ENCODE measurements at regions not wholly inside any gene's neighbourhood (a gene's known extent, or its start where the extent isn't known, plus 50 kb on each side); places are given as distances from the start of the nearest gene placed in this dataset.

GRCh38 chr20:19935842-19936241, 81.3 kb upstream of the NAA20 start:
- POLR2A ChIA-PET (ENCODE audit: unreplicated experiment) = interaction anchor here (0.6 to 1.5 kb wide), 3 partner anchors 26 to 123 kb away, joined by 4 to 12 read pairs (median 4); no protein-coding TSS in a partner anchor
- Histone ChIP-seq H3K9me3 (ENCODE audit: insufficient read depth, low read depth) (no peaks in the 10 kb centered on the region), H2AFZ (no peak overlapping the region), H3K4me2 (peak overlapping the region; percentile 79), H3K79me2 (ENCODE audit: low read depth) (no peaks in the 10 kb centered on the region), H3K27me3 (ENCODE audit: insufficient read depth, low read depth) (no peaks in the 10 kb centered on the region), H3K4me1 (replicated peaks; ENCODE audit: insufficient read depth) (peaks cover 32% of the 10 kb centered on the region), H3F3A (ENCODE audit: insufficient read depth, low read depth) (peaks cover 27% of the 10 kb centered on the region), H4K20me1 (ENCODE audit: insufficient read depth) (no peaks in the 10 kb centered on the region), H3K9me2 (ENCODE audit: insufficient read depth) (no peaks in the 10 kb centered on the region), H3K36me3 (ENCODE audit: low read depth) (no peaks in the 10 kb centered on the region), H3K4me3 (peak overlapping the region; percentile 9; the same call in 1 of the 2 replicates), H3K27ac (peak overlapping the region; percentile 86)
- BruUV-seq (replicated peaks) = no TSS peak
- TF ChIP-seq CTCF (conservative IDR thresholded peaks at IDR 0.05) = no peak
- no peak for TF ChIP-seq EZH2 (IDR thresholded peaks at IDR 0.05; ENCODE audit: low read depth)
- CTCF ChIA-PET = interaction anchor here (0.8 to 1.3 kb wide), 2 partner anchors 41 to 53 kb away, joined by 3 to 8 read pairs; no protein-coding TSS in a partner anchor
- peak; percentile 79 to 81 for DNase-seq
- intact Hi-C loops (cut with micrococcal nuclease; ENCODE audit: unreplicated experiment) = loop anchor here (2.0 kb wide), 3 partner anchors 39 to 57 kb away; no protein-coding TSS in a partner anchor

DNA sequence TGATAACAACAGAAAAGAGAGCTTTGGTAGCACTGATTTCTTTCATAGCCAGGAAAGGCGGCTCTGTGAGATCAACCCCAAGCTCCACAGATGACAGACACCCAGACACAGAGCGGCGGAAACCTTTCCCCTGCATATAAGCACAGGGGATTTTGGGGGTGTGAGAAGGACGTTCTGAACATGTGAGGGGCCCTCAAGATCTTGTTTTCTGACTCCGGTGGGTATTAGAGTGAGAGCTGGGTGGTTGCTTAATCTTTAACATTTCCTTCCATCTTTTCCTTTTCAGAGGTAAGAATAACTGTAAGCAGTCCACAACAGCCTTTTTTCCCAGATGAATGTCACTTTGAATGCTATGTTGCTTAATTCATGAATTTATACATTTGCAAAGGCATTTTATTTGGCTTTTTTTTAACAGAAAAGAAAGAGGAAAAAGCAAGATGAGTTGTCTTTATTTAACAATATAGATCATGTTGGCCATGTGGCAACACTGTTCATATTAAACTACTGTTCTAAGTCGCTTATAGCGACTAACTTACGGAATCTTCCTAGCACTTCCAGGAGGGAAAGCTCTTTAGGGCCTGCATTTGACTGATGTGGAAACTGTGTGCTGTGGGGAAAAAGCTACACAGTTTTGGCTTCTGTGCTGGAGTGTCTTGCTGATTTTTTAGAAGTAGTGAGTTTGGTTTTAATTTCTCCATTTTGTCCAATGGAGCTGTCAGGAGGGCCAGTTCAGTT, 80.5 kb upstream of the NAA20 start:
- H3K4me3 ChIP-seq = peak overlapping the region; percentile 9; the same call in 1 of the 2 replicates
- H3K9me2 ChIP-seq (ENCODE audit: insufficient read depth) = no peaks in the 10 kb centered on the region
- DNase-seq = no peak
- H3K27ac ChIP-seq = peak overlapping the region; percentile 86
- no peaks in the 10 kb centered on the region for H3K36me3 ChIP-seq (ENCODE audit: low read depth)
- no peaks in the 10 kb centered on the region for H3K9me3 ChIP-seq (ENCODE audit: insufficient read depth, low read depth)
- H3K27me3 ChIP-seq (ENCODE audit: insufficient read depth, low read depth) = no peaks in the 10 kb centered on the region
- H3K4me1 ChIP-seq (replicated peaks; ENCODE audit: insufficient read depth) = peaks cover 32% of the 10 kb centered on the region
- BruUV-seq (replicated peaks) = no TSS peak
- no peak for TF ChIP-seq CTCF (conservative IDR thresholded peaks at IDR 0.05)
- TF ChIP-seq EZH2 (IDR thresholded peaks at IDR 0.05; ENCODE audit: low read depth) = no peak
- POLR2A ChIA-PET (ENCODE audit: unreplicated experiment) = interaction anchor here (0.6 kb wide), 2 partner anchors 25 to 62 kb away, joined by 4 to 5 read pairs; no protein-coding TSS in a partner anchor
- intact Hi-C loops (cut with micrococcal nuclease; ENCODE audit: unreplicated experiment) = loop anchor here (2.0 kb wide), 1 partner anchor 38 kb away; no protein-coding TSS in a partner anchor
- peak overlapping the region; percentile 79 for H3K4me2 ChIP-seq
- H3K79me2 ChIP-seq (ENCODE audit: low read depth) = no peaks in the 10 kb centered on the region
- H3F3A ChIP-seq (ENCODE audit: insufficient read depth, low read depth) = peaks cover 27% of the 10 kb centered on the region
- no peaks in the 10 kb centered on the region for H4K20me1 ChIP-seq (ENCODE audit: insufficient read depth)
- no peak overlapping the region for H2AFZ ChIP-seq
- CTCF ChIA-PET = no interaction called here

- Histone ChIP-seq H2AFZ (no peak overlapping the region), H3K9me3 (ENCODE audit: insufficient read depth, low read depth) (no peaks in the 10 kb centered on the region), H3K79me2 (ENCODE audit: low read depth) (no peaks in the 10 kb centered on the region), H3K27ac (no peak overlapping the region), H3K36me3 (ENCODE audit: low read depth) (no peaks in the 10 kb centered on the region), H3K4me1 (replicated peaks; ENCODE audit: insufficient read depth) (peaks cover 32% of the 10 kb centered on the region), H3K9me2 (ENCODE audit: insufficient read depth) (no peaks in the 10 kb centered on the region), H3K4me3 (no peak overlapping the region), H4K20me1 (ENCODE audit: insufficient read depth) (no peaks in the 10 kb centered on the region), H3F3A (ENCODE audit: insufficient read depth, low read depth) (peaks cover 27% of the 10 kb centered on the region), H3K4me2 (0 out of 2 replicates have a peak overlapping the region, but pooled peaks have one; percentile 79), H3K27me3 (ENCODE audit: insufficient read depth, low read depth) (no peaks in the 10 kb centered on the region)
- ChIA-PET POLR2A (ENCODE audit: unreplicated experiment) (interaction anchor here (0.6 kb wide), 2 partner anchors 62 to 170 kb away, joined by 3 to 5 read pairs; no protein-coding TSS in a partner anchor), CTCF (no interaction called here)
- no peak for TF ChIP-seq EZH2 (IDR thresholded peaks at IDR 0.05; ENCODE audit: low read depth)
- TF ChIP-seq CTCF (conservative IDR thresholded peaks at IDR 0.05) = no peak
- intact Hi-C loops (cut with micrococcal nuclease; ENCODE audit: unreplicated experiment) = loop anchor here (2.0 kb wide), 1 partner anchor 38 kb away; no protein-coding TSS in a partner anchor
- BruUV-seq (replicated peaks) = no TSS peak
- no peak for DNase-seq
Measured at GRCh38 chr20:19937218-19937617, 79.9 kb upstream of the NAA20 start.
